Small intestine (tissue), 7 donors: ENCODE measurements at regions not wholly inside any gene's neighbourhood (a gene's known extent, or its start where the extent isn't known, plus 50 kb on each side); places are given as distances from the start of the nearest gene placed in this dataset.

Experiments
- DNase-seq, 2 donors: peaks; one replicate each; pipeline versions ENCODE4 v3.0.0 to v3.0.0-alpha.2; 2013
- FAIRE-seq: peaks from 2 replicates; lab custom pipeline; 2012; peaks lifted over from hg19 to GRCh38; lab: Jason Lieb, UNC
- H3K27ac ChIP-seq, 3 donors: one replicate each; pipeline ENCODE4 v1.5.1; 2013; ENCODE audit warnings: low read length in 2 of 3, mild to moderate bottlenecking in 2 of 3, control low read depth in 1 of 3, inconsistent platforms in 1 of 3, low read depth in 1 of 3, moderate library complexity in 1 of 3
- H3K27me3 ChIP-seq, 3 donors: one replicate each; pipeline ENCODE4 v1.6.1; 2013; ENCODE audit warnings: low read length in 3 of 3, inconsistent platforms in 1 of 3; ENCODE audit not compliant: control insufficient read depth in 3 of 3, insufficient read depth in 3 of 3
- H3K36me3 ChIP-seq, 3 donors: one replicate each; pipeline ENCODE4 v1.6.1; 2013; ENCODE audit warnings: low read length in 3 of 3, inconsistent platforms in 1 of 3, low read depth in 1 of 3, mild to moderate bottlenecking in 1 of 3, moderate library complexity in 1 of 3; ENCODE audit not compliant: control insufficient read depth in 3 of 3, insufficient read depth in 2 of 3
- H3K4me1 ChIP-seq, 3 donors: one replicate each; pipeline ENCODE4 v1.6.1; 2013; ENCODE audit warnings: low read length in 2 of 3, inconsistent platforms in 1 of 3, low read depth in 1 of 3, mild to moderate bottlenecking in 1 of 3, moderate library complexity in 1 of 3; ENCODE audit not compliant: control insufficient read depth in 3 of 3, insufficient read depth in 2 of 3
- H3K4me3 ChIP-seq, 3 donors: one replicate each; pipeline ENCODE4 v1.5.1; 2013; ENCODE audit warnings: low read length in 3 of 3, control low read depth in 1 of 3, inconsistent platforms in 1 of 3, low read depth in 1 of 3, mild to moderate bottlenecking in 1 of 3, moderate library complexity in 1 of 3
- H3K9me3 ChIP-seq, 2 donors: one replicate each; pipeline ENCODE4 v1.6.1; 2013; ENCODE audit warnings: low read depth in 1 of 2, low read length in 1 of 2; ENCODE audit not compliant: control insufficient read depth in 2 of 2, insufficient read depth in 1 of 2
- WGBS, 3 donors: extraction: QIAGEN DNeasy Blood & Tissue Kit; methylation state at CpG; one replicate each; pipeline ENCODE4 v1.1.7; 2013; 5-methylcytosine and 5-hydroxymethylcytosine counted together
- donor health status: healthy with polysubstance abuse.
- donor health status: control.
- donor health status: control.
- donor health status: Bipolar disorder and iron deficiency.
- donor health status: healthy.

DNA sequence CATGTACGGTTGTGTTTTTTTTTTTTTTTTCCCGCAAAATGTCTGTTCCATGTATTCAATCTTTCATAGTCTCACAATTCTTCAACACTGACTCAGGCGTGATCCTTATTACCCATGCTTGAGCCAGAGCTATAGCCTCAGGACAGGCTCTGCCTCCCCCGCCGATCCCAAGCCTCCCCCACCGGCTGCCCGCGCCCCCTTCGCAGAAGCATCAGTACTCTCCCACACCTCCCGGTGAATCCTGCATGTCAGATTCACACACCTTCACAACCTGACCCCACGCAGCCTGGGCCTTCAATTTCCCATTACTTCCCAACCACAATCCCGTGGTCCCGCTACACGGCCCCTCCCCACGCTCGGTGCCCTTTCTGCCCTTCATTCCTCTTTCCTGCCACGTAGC is 401.5 kb upstream of the JARID2 start:
- no peak for DNase-seq
- no peak for FAIRE-seq
- 87 to 97% (median 90%) methylated on average over 16 to 17 of the region's 17 CpGs for WGBS, 3 donors
- Histone ChIP-seq H3K9me3 (no peaks in the 10 kb centered on the region), H3K4me3 (no peak overlapping the region), H3K27ac (no peak overlapping the region), H3K36me3 (no peaks in the 10 kb centered on the region), H3K27me3 (no peaks in the 10 kb centered on the region), H3K4me1 (no peaks in the 10 kb centered on the region)

- 86 to 90% (median 87%) methylated on average over 3 of the region's 3 CpGs for WGBS, 3 donors
- Histone ChIP-seq H3K36me3 (no peaks in the 10 kb centered on the region), H3K27ac (no peak overlapping the region), H3K9me3 (no peaks in the 10 kb centered on the region), H3K4me3 (no peak overlapping the region), H3K4me1 (no peaks in the 10 kb centered on the region), H3K27me3 (no peaks in the 10 kb centered on the region)
- FAIRE-seq (no peak), DNase-seq (no peak)
Observed at GRCh38 chr6:14848019-14848418, 397.9 kb upstream of the JARID2 start.

DNA sequence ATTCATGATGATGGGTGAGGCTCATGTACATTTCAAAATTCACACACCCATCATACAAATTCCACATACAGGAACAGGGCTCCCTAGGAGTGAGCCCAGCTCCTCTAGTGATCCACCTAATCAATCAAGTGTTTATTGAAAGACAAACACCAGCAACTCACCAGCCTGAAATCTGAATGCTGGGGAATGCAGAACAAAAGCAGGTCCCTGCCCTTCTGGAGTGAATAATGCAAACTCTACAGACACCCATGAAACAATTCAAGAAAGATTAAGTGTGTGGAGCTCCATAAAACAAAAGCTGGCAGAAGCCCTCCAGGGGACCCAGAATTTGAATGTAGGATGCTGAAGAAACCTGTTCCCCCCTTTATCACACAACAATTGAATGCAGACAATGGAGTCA is 396.7 kb upstream of the JARID2 start:
- Histone ChIP-seq H3K27me3 (no peaks in the 10 kb centered on the region), H3K27ac (no peak overlapping the region), H3K36me3 (no peaks in the 10 kb centered on the region), H3K4me3 (no peak overlapping the region), H3K4me1 (no peaks in the 10 kb centered on the region), H3K9me3 (no peaks in the 10 kb centered on the region)
- FAIRE-seq: no peak
- DNase-seq: no peak

DNA sequence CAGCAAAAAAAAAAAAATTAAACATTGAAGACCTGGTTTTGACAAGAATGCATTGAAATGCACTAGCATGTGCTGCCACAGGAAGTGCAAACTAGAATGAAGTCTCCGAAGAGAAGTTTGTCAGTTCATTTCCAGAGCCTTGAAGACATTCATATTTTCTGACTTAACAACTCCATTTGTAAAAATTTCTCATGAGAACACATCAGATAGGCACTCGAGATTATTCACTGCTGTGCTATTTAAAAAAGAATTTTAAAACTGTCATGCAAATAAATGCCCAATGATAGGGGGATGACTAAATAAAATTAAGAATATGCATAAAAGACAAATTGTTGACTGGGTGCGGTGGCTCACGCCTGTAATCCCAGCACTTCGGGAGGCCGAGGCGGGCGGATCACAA is 394.6 kb upstream of the JARID2 start:
- no peaks in the 10 kb centered on the region for H3K4me1 ChIP-seq
- FAIRE-seq (no peak), DNase-seq (no peak)
- H3K27ac ChIP-seq: no peak overlapping the region
- no peaks in the 10 kb centered on the region for H3K27me3 ChIP-seq
- no peaks in the 10 kb centered on the region for H3K36me3 ChIP-seq
- WGBS, 3 donors: 85 to 90% (median 88%) methylated on average over 7 to 8 of the region's 8 CpGs
- no peaks in the 10 kb centered on the region for H3K9me3 ChIP-seq
- no peak overlapping the region for H3K4me3 ChIP-seq

- H3K4me1 ChIP-seq: no peaks in the 10 kb centered on the region
- no peaks in the 10 kb centered on the region for H3K27me3 ChIP-seq
- no peak overlapping the region for H3K27ac ChIP-seq
- no peak for DNase-seq
- 92 to 98% (median 93%) methylated on average over 5 of the region's 5 CpGs for WGBS, 3 donors
- no peaks in the 10 kb centered on the region for H3K9me3 ChIP-seq
- no peaks in the 10 kb centered on the region for H3K36me3 ChIP-seq
- H3K4me3 ChIP-seq: no peak overlapping the region
- FAIRE-seq: no peak
Observed at GRCh38 chr6:14852375-14852774, 393.5 kb upstream of the JARID2 start.

DNA sequence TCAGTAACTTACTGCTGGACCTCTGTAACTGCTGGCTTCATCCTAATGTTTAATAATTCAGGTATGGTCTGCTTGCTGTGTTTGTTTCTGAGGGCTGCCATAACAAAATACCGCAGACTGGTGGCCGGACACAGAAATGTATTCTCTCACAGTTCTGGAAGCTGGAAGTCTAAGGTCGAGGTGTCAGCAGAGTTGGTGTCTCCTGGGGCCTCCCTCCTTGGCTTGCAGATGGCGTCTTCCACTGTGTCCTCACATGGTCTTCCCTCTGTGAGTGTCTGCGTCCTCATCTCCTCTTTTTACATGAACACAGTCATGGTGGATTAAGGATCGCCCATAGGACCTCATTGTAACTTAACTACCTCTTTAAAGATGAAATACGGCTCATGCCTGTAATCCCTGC is 389.7 kb upstream of the JARID2 start:
- DNase-seq (no peak), FAIRE-seq (no peak)
- WGBS, 3 donors: 93 to 98% (median 96%) methylated on average over 7 of the region's 7 CpGs
- no peaks in the 10 kb centered on the region for H3K36me3 ChIP-seq
- no peak overlapping the region for H3K27ac ChIP-seq
- H3K9me3 ChIP-seq: no peaks in the 10 kb centered on the region
- no peaks in the 10 kb centered on the region for H3K27me3 ChIP-seq
- H3K4me1 ChIP-seq: no peaks in the 10 kb centered on the region
- no peak overlapping the region for H3K4me3 ChIP-seq

DNA sequence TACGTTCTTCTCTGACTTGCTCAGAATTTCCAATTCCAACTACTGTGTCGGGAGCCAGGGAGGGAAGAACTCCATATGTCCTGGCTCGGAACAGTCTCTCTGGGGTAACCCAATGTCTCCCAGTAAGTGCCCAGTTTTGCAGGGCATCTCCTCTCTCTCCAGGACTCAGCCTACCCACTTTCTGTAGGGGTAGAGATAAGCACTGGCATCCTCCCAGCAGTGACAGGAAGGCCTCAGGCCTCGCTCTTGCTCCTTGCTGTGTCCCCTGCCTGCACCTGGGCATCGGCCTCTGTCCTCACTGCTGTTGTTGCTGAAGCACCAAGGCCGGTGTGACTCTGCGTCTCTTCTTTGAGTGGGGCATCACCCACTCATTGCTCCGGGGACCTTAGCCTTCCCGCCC is 388.9 kb upstream of the JARID2 start:
- DNase-seq: no peak
- Histone ChIP-seq H3K4me1 (no peaks in the 10 kb centered on the region), H3K27me3 (no peaks in the 10 kb centered on the region), H3K4me3 (no peak overlapping the region), H3K27ac (no peak overlapping the region), H3K9me3 (no peaks in the 10 kb centered on the region), H3K36me3 (no peaks in the 10 kb centered on the region)
- WGBS, 3 donors: 90 to 95% (median 90%) methylated on average over 9 of the region's 9 CpGs
- no peak for FAIRE-seq

- Histone ChIP-seq H3K4me1 (no peaks in the 10 kb centered on the region), H3K4me3 (no peak overlapping the region), H3K27ac (no peak overlapping the region), H3K27me3 (no peaks in the 10 kb centered on the region), H3K9me3 (no peaks in the 10 kb centered on the region), H3K36me3 (no peaks in the 10 kb centered on the region)
- FAIRE-seq (no peak), DNase-seq (no peak)
- 70 to 90% (median 72%) methylated on average over 16 of the region's 16 CpGs for WGBS, 3 donors
Observed at GRCh38 chr6:14857501-14857900, 388.4 kb upstream of the JARID2 start.

- Histone ChIP-seq H3K27ac (no peak overlapping the region), H3K4me3 (no peak overlapping the region), H3K9me3 (no peaks in the 10 kb centered on the region), H3K27me3 (no peaks in the 10 kb centered on the region), H3K36me3 (no peaks in the 10 kb centered on the region), H3K4me1 (no peaks in the 10 kb centered on the region)
- FAIRE-seq: no peak
- no peak for DNase-seq
- WGBS, 3 donors: 74 to 94% (median 78%) methylated on average over 4 of the region's 4 CpGs
Observed at GRCh38 chr6:14858808-14859207, 387.1 kb upstream of the JARID2 start.
